Right ventricle myocardium superior (tissue), 1 donor: ENCODE measurements at regions not wholly inside any gene's neighbourhood (a gene's known extent, or its start where the extent isn't known, plus 50 kb on each side); places are given as distances from the start of the nearest gene placed in this dataset.
"Not testable (repeated sequence)": the region's sequence is repeated elsewhere in the genome, so short reads cannot be mapped to it uniquely, and the experiment has no call there.

Experiments used
- ATAC-seq: fragments of 200-7000 bp; cut with Tn5 transposase; one replicate; pipeline ENCODE4 v1.9.1; 2020; ENCODE audit warnings: mild to moderate bottlenecking; ENCODE audit not compliant: poor library complexity
- DNase-seq: peaks from one replicate; pipeline ENCODE4 v3.0.0-alpha.2; 2020
- intact Hi-C: fragments of 100-400 bp; cut with DNase I; formaldehyde crosslinking; loops from one replicate; pipeline ENCODE4 v1.11.2; 2022
- donor health status: DM: no; HTN: yes; CAD: no; lungs with severe emphysema.

DNA sequence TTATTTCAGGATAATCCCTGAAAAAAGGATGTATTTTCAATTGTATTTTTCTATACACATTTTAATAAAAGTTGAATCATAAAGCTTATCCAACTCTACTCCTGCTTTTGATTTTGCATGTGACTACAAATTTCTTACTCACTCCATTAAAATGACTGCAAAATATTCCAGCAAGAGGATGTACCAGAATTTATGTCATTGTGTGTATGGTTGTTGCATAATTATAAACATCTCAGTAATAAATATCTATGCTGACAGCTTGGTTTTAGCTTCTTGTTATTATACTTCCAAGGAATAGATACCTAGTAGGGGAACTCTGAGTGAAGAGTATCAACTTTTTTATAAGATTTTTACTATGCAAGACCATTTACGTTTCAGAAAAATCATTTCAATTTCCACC lies 463.2 kb upstream of the RUNX1 start:
- intact Hi-C loops = no loop called here
- DNase-seq = no peak
- ATAC-seq = no peak

GRCh38 chr21:35511696-35512162 lies 462.6 kb upstream of the RUNX1 start:
- no peak for ATAC-seq
- intact Hi-C loops = no loop called here
- no peak for DNase-seq

DNA sequence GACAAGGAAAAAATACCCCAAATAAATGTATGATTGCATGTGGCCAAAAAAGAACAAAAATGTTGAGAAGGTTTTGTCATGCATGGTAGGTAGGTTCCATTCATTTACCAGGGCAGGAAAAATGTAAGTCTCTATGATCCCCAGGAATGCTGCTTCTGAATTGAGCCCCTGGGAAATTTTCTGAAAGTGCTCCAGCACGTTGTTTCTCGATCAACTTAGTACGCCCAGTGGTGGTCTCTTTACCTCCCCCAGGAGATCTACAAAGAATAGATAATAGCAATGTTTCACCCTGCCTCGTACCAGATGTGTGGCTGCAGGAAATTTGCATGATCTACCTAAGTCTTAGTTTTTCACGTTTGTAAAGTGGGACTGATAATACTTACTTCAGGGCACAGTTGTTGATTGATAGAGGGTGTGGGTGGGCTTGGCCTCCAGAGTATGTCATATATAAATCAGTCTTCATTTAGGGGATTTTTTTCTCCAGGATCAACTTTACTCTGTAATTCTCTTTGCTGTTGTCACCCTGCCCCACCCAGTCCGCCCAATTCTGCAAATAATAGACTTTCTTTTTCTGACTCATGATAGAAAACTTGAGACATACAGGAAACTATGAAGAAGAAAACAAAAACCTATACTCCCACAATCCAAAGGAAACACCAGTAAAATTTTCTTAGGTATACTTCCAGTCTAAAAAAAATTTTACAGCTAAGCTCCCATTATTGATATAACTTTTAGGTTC lies 462.0 kb upstream of the RUNX1 start:
- DNase-seq (no peak), ATAC-seq (no peak)

GRCh38 chr21:35510294-35510693 lies 461.2 kb upstream of the RUNX1 start:
- intact Hi-C loops = no loop called here
- DNase-seq (no peak), ATAC-seq (no peak)

More for the DNA sequence above, 462.0 kb upstream of the RUNX1 start:
- intact Hi-C loops = no loop called here

- ATAC-seq (peak; percentile 41), DNase-seq (no peak)
- intact Hi-C loops = no loop called here
Observed at GRCh38 chr21:35509001-35509704, 460.1 kb upstream of the RUNX1 start.

DNA sequence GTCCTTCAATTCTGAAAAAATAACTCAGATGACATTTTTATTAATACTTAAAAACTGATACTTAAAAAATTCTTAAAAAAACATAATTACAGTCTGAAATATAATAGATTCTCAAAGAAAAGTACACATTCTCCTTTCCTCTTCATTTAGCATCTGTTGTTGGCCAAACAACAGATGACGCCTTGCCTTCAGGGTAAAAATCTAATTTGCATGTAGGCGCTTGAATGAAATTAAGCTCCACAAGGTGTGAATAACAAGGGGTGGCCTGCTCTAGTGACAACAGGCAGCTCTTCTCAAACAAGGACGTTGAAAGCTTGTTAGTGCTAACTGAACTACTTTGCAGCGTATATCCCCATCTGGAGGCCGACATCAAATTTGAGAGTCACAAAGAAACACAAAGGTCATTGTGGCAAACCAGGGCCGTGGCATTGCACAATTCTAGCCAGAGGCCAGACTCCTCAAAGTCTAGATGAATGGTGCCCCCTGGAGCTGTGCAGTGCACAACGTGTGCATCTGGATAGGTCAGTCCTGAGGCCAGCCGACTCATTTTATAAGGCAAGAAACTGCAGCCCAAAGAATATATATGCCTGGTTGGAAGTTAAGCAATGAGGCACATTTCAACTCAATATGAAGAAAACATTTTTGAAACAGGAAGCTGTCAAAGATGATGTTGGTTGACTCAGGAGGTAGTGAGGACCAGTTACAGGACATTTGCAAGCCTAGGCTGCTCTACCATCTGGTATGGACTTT lies 459.2 kb upstream of the RUNX1 start:
- DNase-seq = peak; percentile 77
- ATAC-seq = peak; percentile 93
- intact Hi-C loops = no loop called here

DNA sequence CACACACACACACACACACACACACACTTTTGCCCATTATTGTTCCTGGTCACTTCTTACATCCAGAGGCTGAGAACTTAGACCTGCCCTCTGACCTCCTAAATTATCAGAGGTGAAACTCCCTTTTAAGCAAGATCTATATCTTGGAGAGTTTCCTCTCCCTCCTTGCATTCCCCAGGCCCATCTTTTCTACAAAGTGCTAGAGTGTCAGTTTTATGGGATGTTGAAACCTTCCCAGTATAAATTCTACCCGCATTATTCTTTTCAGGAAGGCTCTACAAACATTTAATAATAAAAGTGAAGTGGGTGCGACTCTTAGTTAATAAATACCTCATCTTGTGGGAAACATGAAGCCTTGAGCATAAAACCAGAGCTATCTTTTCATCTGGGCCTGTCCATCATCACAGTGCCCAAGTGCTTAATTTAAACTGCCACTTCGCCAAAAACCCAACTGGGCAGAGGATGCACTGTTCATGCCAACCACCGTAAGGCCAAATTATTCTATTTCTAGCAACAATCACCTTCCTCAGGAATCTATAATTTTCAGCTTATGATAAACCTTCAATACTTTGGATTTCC lies 458.2 kb upstream of the RUNX1 start:
- no peak for DNase-seq
- ATAC-seq = no peak
- intact Hi-C loops = no loop called here

DNA sequence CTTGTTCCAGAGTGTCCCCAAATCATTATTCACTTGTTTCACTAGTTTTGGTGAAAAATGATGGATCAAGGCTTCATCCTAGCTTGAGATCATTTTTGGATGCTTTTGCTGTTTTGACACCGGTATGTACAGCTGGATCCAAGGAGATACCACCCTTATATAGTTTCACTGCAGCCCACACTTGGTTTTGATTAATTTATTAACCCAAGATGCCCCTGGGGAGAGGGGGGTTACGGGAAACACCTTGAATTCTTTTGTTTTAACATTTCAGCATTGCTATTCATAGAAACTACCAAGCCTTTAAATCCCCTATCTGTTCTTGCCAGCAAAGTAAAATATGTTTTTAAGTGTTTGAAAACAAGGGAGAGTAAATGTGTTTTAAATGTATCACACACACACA lies 457.7 kb upstream of the RUNX1 start:
- intact Hi-C loops = no loop called here
- DNase-seq (no peak), ATAC-seq (no peak)

DNA sequence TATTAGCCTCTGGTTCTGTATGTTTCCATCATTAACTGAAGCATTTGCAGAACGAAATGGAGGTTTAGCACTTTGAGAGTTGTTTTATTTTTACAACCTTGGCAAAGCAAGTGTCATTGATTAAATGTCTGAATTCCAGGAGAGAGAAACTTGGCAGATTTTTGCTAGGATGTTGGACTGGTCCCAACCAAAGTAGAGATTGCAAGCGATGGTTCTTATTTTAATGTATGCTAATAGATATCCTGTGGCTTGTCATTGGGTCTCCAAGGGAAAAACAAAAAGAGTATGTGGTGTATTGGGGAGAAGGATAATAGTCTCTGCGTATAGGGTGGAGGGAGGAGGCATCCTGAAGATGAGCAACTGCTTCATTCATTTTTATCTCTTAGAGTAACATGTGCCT lies 457.2 kb upstream of the RUNX1 start:
- intact Hi-C loops = no loop called here
- no peak for DNase-seq

GRCh38 chr21:35504951-35505466 lies 455.9 kb upstream of the RUNX1 start:
- intact Hi-C loops = no loop called here
- DNase-seq = no peak
- no peak for ATAC-seq

More for the DNA sequence above, 457.2 kb upstream of the RUNX1 start:
- no peak for ATAC-seq

- DNase-seq = no peak
- intact Hi-C loops = no loop called here
- no peak for ATAC-seq
Observed at GRCh38 chr21:35504277-35504676, 455.2 kb upstream of the RUNX1 start.

DNA sequence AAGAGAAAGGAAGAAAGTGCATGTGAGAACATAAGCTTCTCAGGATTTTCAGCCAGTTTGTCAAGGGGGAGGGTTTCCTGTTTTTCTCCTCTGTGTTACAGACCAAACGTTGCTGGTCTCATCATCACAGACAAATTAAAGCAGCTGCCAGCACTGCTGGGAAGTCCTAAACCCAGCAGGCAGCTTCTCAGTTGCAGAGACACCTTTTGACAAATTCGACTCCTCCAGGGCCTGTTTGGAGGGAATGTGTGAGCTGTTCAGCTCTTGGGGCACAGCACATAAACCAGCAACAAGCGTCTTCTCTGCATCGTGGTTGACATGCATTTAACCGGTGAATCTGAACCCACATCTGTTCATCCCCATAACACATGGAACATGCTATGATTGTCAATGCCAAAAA lies 454.6 kb upstream of the RUNX1 start:
- peak; percentile 58 for ATAC-seq
- intact Hi-C loops = no loop called here
- DNase-seq = no peak

DNA sequence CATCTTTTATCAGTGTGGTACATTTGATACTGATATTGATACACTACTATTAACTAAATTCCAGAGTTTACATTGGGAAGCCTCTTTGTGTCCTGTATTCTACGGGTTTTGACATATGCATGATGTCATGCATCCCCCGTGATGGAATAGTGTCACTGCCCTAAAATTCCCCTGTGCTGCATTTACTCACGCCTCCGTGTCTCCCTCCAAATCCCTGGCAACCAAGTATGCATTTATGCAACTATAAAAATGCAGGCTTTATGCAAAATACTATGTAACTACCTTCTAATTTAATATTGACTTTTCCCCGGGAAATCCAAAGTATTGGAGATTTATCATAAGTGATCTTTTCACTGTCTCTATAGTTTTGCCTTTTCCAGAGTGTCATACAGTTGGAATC lies 453.7 kb upstream of the RUNX1 start:
- intact Hi-C loops = no loop called here
- no peak for DNase-seq
- no peak for ATAC-seq

- ATAC-seq, intact Hi-C loops, DNase-seq: not testable (repeated sequence)
Observed at GRCh38 chr21:35497522-35497921, 448.4 kb upstream of the RUNX1 start.

DNA sequence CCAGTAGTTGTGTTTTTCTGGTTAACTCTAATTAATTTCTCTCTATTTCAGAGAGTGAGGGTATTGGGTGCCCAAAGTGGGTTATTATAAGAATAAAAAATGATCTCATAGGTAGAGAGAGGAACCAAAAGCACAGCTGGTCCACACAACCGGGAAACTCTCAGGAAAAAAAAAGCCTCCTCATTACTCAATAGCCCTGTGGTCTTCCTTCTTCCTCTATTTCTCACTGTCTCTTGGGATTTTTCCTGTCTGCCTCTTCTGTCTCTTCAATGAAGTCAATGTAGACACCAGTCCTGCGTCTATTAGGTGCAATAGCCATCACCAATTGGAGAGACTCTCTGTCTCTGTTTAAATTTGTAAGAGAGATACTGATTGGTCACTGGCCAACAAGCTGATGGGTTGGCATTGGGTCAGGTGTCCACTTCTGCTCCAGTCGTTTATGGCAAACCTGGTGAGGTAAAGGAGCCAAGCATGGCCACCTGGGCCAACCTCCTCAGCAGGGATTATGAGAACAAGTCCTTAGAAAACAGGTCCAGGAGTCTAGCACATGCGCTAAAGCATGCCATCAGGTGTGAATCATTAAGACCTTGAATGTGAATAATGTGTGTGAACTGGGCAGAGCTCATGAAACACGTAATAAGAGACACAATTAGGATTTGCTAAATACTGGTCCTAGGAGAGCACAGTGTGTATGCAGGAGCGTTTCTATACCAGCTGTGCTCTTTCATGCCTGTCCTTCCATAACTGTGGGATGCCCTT lies 443.0 kb upstream of the RUNX1 start:
- ATAC-seq (peak; percentile 53), DNase-seq (no peak)
- intact Hi-C loops = no loop called here

DNA sequence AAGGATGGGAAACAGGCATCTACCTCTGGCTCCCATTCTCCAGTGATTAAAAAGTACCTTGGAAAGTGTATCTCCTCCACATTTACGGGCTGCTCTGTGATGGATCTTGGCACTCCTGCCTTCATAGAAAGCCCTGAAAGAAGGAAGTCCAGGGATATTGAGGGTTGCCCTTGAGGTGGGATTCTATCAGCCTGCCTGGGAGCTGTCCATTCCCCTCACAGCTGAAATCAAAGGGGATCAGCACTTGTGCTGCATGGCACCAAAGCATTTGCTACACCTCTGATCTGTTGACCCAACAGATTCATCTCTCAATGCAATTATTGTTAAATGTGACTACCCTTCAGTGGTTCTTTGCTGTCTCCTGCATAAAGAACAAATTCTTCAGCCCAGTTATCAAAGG lies 442.0 kb upstream of the RUNX1 start:
- no peak for ATAC-seq
- intact Hi-C loops = no loop called here
- no peak for DNase-seq

GRCh38 chr21:35489389-35489980 lies 440.4 kb upstream of the RUNX1 start:
- intact Hi-C loops = no loop called here

GRCh38 chr21:35488946-35489345 lies 439.8 kb upstream of the RUNX1 start:
- intact Hi-C loops = no loop called here
- DNase-seq (no peak), ATAC-seq (no peak)

More at GRCh38 chr21:35489389-35489980, 440.4 kb upstream of the RUNX1 start:
- no peak for ATAC-seq
- no peak for DNase-seq
